ENCODE measurements at regions not wholly inside any gene's neighbourhood (a gene's known extent, or its start where the extent isn't known, plus 50 kb on each side); places are given as distances from the start of the nearest gene placed in this dataset.

DNA sequence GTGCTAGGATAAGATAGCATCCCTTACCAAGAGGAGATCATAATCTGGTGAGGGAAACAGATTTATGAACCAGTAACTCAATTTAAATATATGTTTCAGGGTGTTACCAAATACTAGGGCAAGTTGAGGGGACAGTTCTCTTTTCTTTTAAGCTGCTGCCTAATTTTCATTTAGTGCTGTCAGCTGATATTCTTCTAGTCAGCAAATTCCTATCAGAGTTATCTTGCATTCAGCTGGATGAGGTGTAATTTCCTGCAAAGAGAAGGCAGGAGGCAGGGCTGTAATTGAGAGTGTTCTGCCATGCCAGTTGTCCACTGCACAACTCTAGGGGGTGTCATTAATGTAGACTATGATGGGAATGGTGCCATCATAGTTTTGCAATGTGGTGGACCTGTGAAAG is 141.3 kb upstream of the LHCGR start:
- H3K27me3 ChIP-seq (ENCODE audit: insufficient read depth, low read length), result no peaks in the 10 kb centered on the region
- no peaks in the 10 kb centered on the region for H4K20me1 ChIP-seq (ENCODE audit: insufficient read depth, low read length)
- no peak overlapping the region for H3K27ac ChIP-seq (ENCODE audit: low read depth, low read length)
- H3K9me3 ChIP-seq (ENCODE audit: low read depth, low read length), result no peaks in the 10 kb centered on the region
- H3K4me2 ChIP-seq (ENCODE audit: insufficient read depth, low read length), result no peak overlapping the region
- H3K4me1 ChIP-seq (ENCODE audit: insufficient read depth, low read length), result peaks cover 8% of the 10 kb centered on the region
- H3K79me2 ChIP-seq (ENCODE audit: insufficient read depth, low read length), result no peaks in the 10 kb centered on the region
- no peak overlapping the region for H2AFZ ChIP-seq (ENCODE audit: low read length)
- DNase-seq (ENCODE audit: insufficient read length, low spot score, missing footprints), result no peak
- H3K4me3 ChIP-seq (ENCODE audit: insufficient read depth, low read length), result no peak overlapping the region
- H3K36me3 ChIP-seq (ENCODE audit: insufficient read depth, low read length), result no peaks in the 10 kb centered on the region
- TF ChIP-seq, protein P1, sequence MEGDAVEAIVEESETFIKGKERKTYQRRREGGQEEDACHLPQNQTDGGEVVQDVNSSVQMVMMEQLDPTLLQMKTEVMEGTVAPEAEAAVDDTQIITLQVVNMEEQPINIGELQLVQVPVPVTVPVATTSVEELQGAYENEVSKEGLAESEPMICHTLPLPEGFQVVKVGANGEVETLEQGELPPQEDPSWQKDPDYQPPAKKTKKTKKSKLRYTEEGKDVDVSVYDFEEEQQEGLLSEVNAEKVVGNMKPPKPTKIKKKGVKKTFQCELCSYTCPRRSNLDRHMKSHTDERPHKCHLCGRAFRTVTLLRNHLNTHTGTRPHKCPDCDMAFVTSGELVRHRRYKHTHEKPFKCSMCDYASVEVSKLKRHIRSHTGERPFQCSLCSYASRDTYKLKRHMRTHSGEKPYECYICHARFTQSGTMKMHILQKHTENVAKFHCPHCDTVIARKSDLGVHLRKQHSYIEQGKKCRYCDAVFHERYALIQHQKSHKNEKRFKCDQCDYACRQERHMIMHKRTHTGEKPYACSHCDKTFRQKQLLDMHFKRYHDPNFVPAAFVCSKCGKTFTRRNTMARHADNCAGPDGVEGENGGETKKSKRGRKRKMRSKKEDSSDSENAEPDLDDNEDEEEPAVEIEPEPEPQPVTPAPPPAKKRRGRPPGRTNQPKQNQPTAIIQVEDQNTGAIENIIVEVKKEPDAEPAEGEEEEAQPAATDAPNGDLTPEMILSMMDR (IDR thresholded peaks at IDR 0.05; ENCODE audit: extremely low read depth, low read depth, low read length), result no peak

DNA sequence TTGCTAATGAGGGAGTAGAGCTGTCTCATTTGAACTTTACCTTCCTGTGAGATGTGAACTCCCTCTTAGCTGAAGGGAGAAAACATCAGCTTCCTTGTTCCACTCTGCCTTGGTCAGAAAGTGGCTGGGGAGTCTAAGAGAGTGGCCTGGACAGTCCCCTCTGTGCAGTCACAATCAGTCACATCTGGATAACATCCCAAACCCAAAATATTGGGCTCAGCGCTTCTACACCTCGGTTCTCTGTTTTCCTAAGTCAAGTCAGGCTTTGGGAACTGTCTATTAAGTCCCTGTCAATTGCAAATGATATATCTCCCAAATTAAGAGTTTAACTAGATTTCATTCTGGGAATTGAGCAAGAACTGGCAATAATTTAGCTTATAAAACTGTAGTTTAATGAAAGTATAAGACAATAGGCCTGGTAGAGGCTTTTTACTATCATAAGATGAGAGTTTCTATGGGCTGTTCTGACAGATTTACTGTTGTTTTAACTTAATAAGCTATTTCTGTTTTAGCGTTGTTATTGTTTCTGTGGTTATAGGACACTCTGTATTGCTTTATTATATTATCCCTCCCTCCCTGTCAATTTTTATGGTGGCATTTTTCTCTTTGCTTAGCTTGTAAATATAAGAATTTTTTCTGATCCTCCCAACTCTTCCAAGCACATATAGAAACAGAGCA is 135.1 kb upstream of the LHCGR start:
- H3K27me3 ChIP-seq (ENCODE audit: insufficient read depth, low read length), result no peaks in the 10 kb centered on the region
- no peak overlapping the region for H2AFZ ChIP-seq (ENCODE audit: low read length)
- H4K20me1 ChIP-seq (ENCODE audit: insufficient read depth, low read length), result no peaks in the 10 kb centered on the region
- no peaks in the 10 kb centered on the region for H3K4me1 ChIP-seq (ENCODE audit: insufficient read depth, low read length)
- H3K4me3 ChIP-seq (ENCODE audit: insufficient read depth, low read length), result no peak overlapping the region
- no peak for DNase-seq (ENCODE audit: insufficient read length, low spot score, missing footprints)
- TF ChIP-seq, protein P1 (IDR thresholded peaks at IDR 0.05; ENCODE audit: extremely low read depth, low read depth, low read length), result no peak
- H3K9me3 ChIP-seq (ENCODE audit: low read depth, low read length), result no peaks in the 10 kb centered on the region
- no peak overlapping the region for H3K4me2 ChIP-seq (ENCODE audit: insufficient read depth, low read length)
- H3K36me3 ChIP-seq (ENCODE audit: insufficient read depth, low read length), result no peaks in the 10 kb centered on the region
- H3K27ac ChIP-seq (ENCODE audit: low read depth, low read length), result no peak overlapping the region
- no peaks in the 10 kb centered on the region for H3K79me2 ChIP-seq (ENCODE audit: insufficient read depth, low read length)

DNA sequence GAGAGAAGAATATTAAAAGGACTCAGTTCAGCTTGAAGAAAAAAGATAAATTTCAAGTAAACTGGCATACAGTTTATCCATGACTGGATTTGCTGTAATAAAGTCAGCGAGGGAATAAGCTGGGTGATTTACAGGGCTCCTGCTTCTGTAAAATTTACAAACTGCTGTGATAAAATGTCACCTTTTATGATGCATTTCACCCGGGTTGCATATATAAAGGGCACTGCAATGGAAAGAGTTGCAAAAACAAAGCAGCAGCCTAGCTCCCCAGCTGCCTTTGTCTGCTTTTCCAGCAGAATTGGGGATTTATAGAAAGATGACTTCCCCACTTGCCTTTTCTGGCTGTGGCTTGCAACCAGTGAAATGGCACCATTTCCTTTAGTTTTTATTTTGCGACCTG is 132.5 kb upstream of the LHCGR start:
- no peaks in the 10 kb centered on the region for H4K20me1 ChIP-seq (ENCODE audit: insufficient read depth, low read length)
- no peak overlapping the region for H3K4me2 ChIP-seq (ENCODE audit: insufficient read depth, low read length)
- no peak for DNase-seq (ENCODE audit: insufficient read length, low spot score, missing footprints)
- H2AFZ ChIP-seq (ENCODE audit: low read length), result no peak overlapping the region
- no peak overlapping the region for H3K27ac ChIP-seq (ENCODE audit: low read depth, low read length)
- no peaks in the 10 kb centered on the region for H3K79me2 ChIP-seq (ENCODE audit: insufficient read depth, low read length)
- H3K27me3 ChIP-seq (ENCODE audit: insufficient read depth, low read length), result no peaks in the 10 kb centered on the region
- H3K36me3 ChIP-seq (ENCODE audit: insufficient read depth, low read length), result no peaks in the 10 kb centered on the region
- H3K4me3 ChIP-seq (ENCODE audit: insufficient read depth, low read length), result no peak overlapping the region
- TF ChIP-seq, protein P1 (IDR thresholded peaks at IDR 0.05; ENCODE audit: extremely low read depth, low read depth, low read length), result no peak
- no peaks in the 10 kb centered on the region for H3K9me3 ChIP-seq (ENCODE audit: low read depth, low read length)
- no peaks in the 10 kb centered on the region for H3K4me1 ChIP-seq (ENCODE audit: insufficient read depth, low read length)

GRCh38 chr2:48886919-48887318 is 131.4 kb upstream of the LHCGR start:
- no peak overlapping the region for H3K27ac ChIP-seq (ENCODE audit: low read depth, low read length)
- no peaks in the 10 kb centered on the region for H3K9me3 ChIP-seq (ENCODE audit: low read depth, low read length)
- H3K27me3 ChIP-seq (ENCODE audit: insufficient read depth, low read length), result no peaks in the 10 kb centered on the region
- no peaks in the 10 kb centered on the region for H3K36me3 ChIP-seq (ENCODE audit: insufficient read depth, low read length)
- no peak for DNase-seq (ENCODE audit: insufficient read length, low spot score, missing footprints)
- H3K4me2 ChIP-seq (ENCODE audit: insufficient read depth, low read length), result no peak overlapping the region
- no peaks in the 10 kb centered on the region for H3K4me1 ChIP-seq (ENCODE audit: insufficient read depth, low read length)
- H2AFZ ChIP-seq (ENCODE audit: low read length), result no peak overlapping the region
- TF ChIP-seq, protein P1 (IDR thresholded peaks at IDR 0.05; ENCODE audit: extremely low read depth, low read depth, low read length), result no peak
- no peaks in the 10 kb centered on the region for H4K20me1 ChIP-seq (ENCODE audit: insufficient read depth, low read length)
- H3K4me3 ChIP-seq (ENCODE audit: insufficient read depth, low read length), result no peak overlapping the region
- H3K79me2 ChIP-seq (ENCODE audit: insufficient read depth, low read length), result no peaks in the 10 kb centered on the region

Data from osteoblast (primary cell).